GM18498 (cell line): ENCODE measurements at regions not wholly inside any gene's neighbourhood (a gene's known extent, or its start where the extent isn't known, plus 50 kb on each side); places are given as distances from the start of the nearest gene placed in this dataset.

ENCODE experiments used
- ATAC-seq: cut with Tn5 transposase; IDR thresholded peaks from one replicate; pipeline ENCODE4 v1.9.1; 2021; ENCODE audit warnings: mild to moderate bottlenecking, moderate library complexity; ENCODE audit not compliant: unreplicated experiment

GRCh38 chr20:10986586-10986985, 312.8 kb upstream of the JAG1 start:
- no peak for ATAC-seq

GRCh38 chr20:10987651-10988383, 314.0 kb upstream of the JAG1 start:
- ATAC-seq: no peak

GRCh38 chr20:10990625-10991382, 317.0 kb upstream of the JAG1 start:
- no peak for ATAC-seq

GRCh38 chr20:10992731-10993130, 318.9 kb upstream of the JAG1 start:
- no peak for ATAC-seq

- ATAC-seq: no peak
These were observed 321.3 kb upstream of the JAG1 start for GRCh38 chr20:10994991-10995700.

GRCh38 chr20:10998476-10998875, 324.7 kb upstream of the JAG1 start:
- no peak for ATAC-seq

- no peak for ATAC-seq
These were observed 326.6 kb upstream of the JAG1 start for GRCh38 chr20:11000416-11000815.

- ATAC-seq: no peak
These were observed 327.5 kb upstream of the JAG1 start for GRCh38 chr20:11001302-11001701.

GRCh38 chr20:11001764-11002540, 328.2 kb upstream of the JAG1 start:
- no peak for ATAC-seq

- no peak for ATAC-seq
These were observed 329.5 kb upstream of the JAG1 start for GRCh38 chr20:11003341-11003740.

- no peak for ATAC-seq
These were observed 334.7 kb upstream of the JAG1 start for GRCh38 chr20:11008444-11009033.

- no peak for ATAC-seq
These were observed 337.9 kb upstream of the JAG1 start for GRCh38 chr20:11011653-11012052.

GRCh38 chr20:11012975-11013374, 339.2 kb upstream of the JAG1 start:
- ATAC-seq: no peak

- ATAC-seq: no peak
These were observed 340.0 kb upstream of the JAG1 start for GRCh38 chr20:11013801-11014200.

GRCh38 chr20:11015440-11015839, 341.6 kb upstream of the JAG1 start:
- ATAC-seq: no peak

GRCh38 chr20:11017446-11017845, 343.6 kb upstream of the JAG1 start:
- ATAC-seq: no peak

- no peak for ATAC-seq
These were observed 344.9 kb upstream of the JAG1 start for GRCh38 chr20:11018668-11019170.

- ATAC-seq: no peak
These were observed 346.9 kb upstream of the JAG1 start for GRCh38 chr20:11020712-11021111.

GRCh38 chr20:11027224-11027623, 353.4 kb upstream of the JAG1 start:
- ATAC-seq: no peak

- no peak for ATAC-seq
These were observed 356.6 kb upstream of the JAG1 start for GRCh38 chr20:11030351-11030750.
